DND-41 (cell line): ENCODE measurements at regions not wholly inside any gene's neighbourhood (a gene's known extent, or its start where the extent isn't known, plus 50 kb on each side); places are given as distances from the start of the nearest gene placed in this dataset.

Experiments
- EZH2 ChIP-seq: IDR thresholded peaks from 3 replicates; pipeline ENCODE4 v1.6.1; 2012; ENCODE audit warnings: borderline replicate concordance, low read depth, mild to moderate bottlenecking, moderate library complexity, low read length, inconsistent platforms; ENCODE audit not compliant: severe bottlenecking
- TF ChIP-seq, protein P1 (sequence below): IDR thresholded peaks from 2 replicates; pipeline ENCODE4 v1.5.1; 2012; ENCODE audit warnings: borderline replicate concordance, low read length, moderate library complexity, mild to moderate bottlenecking; ENCODE audit not compliant: poor library complexity, severe bottlenecking; ENCODE audit errors: extremely low read depth

DNA sequence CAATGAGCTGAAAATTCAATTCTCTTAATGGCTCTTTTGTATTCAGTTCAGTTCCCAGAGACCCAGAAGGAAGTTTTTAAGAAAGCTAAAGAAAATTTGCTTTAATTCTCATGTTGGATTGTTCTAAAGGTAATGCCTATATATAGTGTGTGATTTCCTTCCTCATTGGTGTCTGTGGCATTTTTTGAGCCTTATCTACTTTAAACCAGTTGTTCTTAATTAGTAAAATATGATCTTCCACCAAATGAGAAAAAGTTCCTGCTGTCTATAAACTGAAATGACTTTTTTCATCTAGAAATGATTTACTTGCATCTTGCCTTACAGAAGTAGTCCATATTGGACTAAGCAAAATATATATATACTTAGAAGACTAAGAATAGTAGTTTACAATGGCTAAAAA lies 622.1 kb upstream of the KIRREL3 start:
- TF ChIP-seq, protein P1, sequence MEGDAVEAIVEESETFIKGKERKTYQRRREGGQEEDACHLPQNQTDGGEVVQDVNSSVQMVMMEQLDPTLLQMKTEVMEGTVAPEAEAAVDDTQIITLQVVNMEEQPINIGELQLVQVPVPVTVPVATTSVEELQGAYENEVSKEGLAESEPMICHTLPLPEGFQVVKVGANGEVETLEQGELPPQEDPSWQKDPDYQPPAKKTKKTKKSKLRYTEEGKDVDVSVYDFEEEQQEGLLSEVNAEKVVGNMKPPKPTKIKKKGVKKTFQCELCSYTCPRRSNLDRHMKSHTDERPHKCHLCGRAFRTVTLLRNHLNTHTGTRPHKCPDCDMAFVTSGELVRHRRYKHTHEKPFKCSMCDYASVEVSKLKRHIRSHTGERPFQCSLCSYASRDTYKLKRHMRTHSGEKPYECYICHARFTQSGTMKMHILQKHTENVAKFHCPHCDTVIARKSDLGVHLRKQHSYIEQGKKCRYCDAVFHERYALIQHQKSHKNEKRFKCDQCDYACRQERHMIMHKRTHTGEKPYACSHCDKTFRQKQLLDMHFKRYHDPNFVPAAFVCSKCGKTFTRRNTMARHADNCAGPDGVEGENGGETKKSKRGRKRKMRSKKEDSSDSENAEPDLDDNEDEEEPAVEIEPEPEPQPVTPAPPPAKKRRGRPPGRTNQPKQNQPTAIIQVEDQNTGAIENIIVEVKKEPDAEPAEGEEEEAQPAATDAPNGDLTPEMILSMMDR: no peak
- TF ChIP-seq EZH2: no peak
